DOHH2 (cell line): ENCODE measurements at regions not wholly inside any gene's neighbourhood (a gene's known extent, or its start where the extent isn't known, plus 50 kb on each side); places are given as distances from the start of the nearest gene placed in this dataset.

Experiments used
- EZH2phosphoT487 ChIP-seq: fragments of 200-600 bp; sonication (generic); IDR thresholded peaks from 2 replicates; pipeline ENCODE4 v1.6.1; 2017; ENCODE audit warnings: borderline replicate concordance, mild to moderate bottlenecking, antibody characterized with exemption, low read length, moderate library complexity, mixed read lengths
- TF ChIP-seq, protein P1 (sequence below): fragments of 200-600 bp; sonication (generic); IDR thresholded peaks from one replicate; pipeline ENCODE4 v1.5.1; 2014; ENCODE audit warnings: antibody characterized with exemption, mild to moderate bottlenecking, low read depth, low read length; ENCODE audit not compliant: poor library complexity, severe bottlenecking

- TF ChIP-seq, protein P1, sequence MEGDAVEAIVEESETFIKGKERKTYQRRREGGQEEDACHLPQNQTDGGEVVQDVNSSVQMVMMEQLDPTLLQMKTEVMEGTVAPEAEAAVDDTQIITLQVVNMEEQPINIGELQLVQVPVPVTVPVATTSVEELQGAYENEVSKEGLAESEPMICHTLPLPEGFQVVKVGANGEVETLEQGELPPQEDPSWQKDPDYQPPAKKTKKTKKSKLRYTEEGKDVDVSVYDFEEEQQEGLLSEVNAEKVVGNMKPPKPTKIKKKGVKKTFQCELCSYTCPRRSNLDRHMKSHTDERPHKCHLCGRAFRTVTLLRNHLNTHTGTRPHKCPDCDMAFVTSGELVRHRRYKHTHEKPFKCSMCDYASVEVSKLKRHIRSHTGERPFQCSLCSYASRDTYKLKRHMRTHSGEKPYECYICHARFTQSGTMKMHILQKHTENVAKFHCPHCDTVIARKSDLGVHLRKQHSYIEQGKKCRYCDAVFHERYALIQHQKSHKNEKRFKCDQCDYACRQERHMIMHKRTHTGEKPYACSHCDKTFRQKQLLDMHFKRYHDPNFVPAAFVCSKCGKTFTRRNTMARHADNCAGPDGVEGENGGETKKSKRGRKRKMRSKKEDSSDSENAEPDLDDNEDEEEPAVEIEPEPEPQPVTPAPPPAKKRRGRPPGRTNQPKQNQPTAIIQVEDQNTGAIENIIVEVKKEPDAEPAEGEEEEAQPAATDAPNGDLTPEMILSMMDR: no peak
- TF ChIP-seq EZH2phosphoT487: no peak
Measured at GRCh38 chr3:99586701-99587100, 51.7 kb upstream of the COL8A1 start.
